ENCODE measurements at regions not wholly inside any gene's neighbourhood (a gene's known extent, or its start where the extent isn't known, plus 50 kb on each side); places are given as distances from the start of the nearest gene placed in this dataset.

GRCh38 chr4:120281581-120281980 is 214.9 kb upstream of the MAD2L1 start:
- Histone ChIP-seq H3K4me1 (ENCODE audit: insufficient read depth) (0 out of 2 replicates have a peak, but pooled peaks cover 3% of the 10 kb centered on the region), H3K79me2 (replicated peaks; ENCODE audit: insufficient read depth) (no peaks in the 10 kb centered on the region), H3K36me3 (ENCODE audit: insufficient read depth) (no peaks in the 10 kb centered on the region), H3F3A (replicated peaks; ENCODE audit: low read depth) (no peaks in the 10 kb centered on the region), H2AFZ (no peak overlapping the region), H3K27ac (ENCODE audit: low read depth) (no peak overlapping the region), H4K20me1 (replicated peaks; ENCODE audit: insufficient read depth) (no peaks in the 10 kb centered on the region), H3K4me3 (no peak overlapping the region), H3K9me2 (ENCODE audit: insufficient read depth) (no peaks in the 10 kb centered on the region), H3K4me2 (no peak overlapping the region), H3K27me3 (ENCODE audit: insufficient read depth) (no peaks in the 10 kb centered on the region)
- ATAC-seq (no peak), DNase-seq (ENCODE audit: low spot score) (no peak)
- Mint-ChIP-seq H3K27me3 (ENCODE audit: insufficient read depth, low read depth, poor library complexity) (no peaks in the 10 kb centered on the region), H3K4me3 (no peak overlapping the region), H3K36me3 (ENCODE audit: low read depth) (no peaks in the 10 kb centered on the region), H3K27ac (no peak overlapping the region), H3K4me1 (peaks cover 8% of the 10 kb centered on the region; the same call in 2 of the 3 replicates), H3K9me3 (no peaks in the 10 kb centered on the region)
- no peak for TF ChIP-seq CREB1 (CRISPR knock-in tag; IDR thresholded peaks at IDR 0.05; ENCODE audit: low read depth)

GRCh38 chr4:120277391-120277790 is 210.7 kb upstream of the MAD2L1 start:
- Mint-ChIP-seq H3K36me3 (ENCODE audit: low read depth) (no peaks in the 10 kb centered on the region), H3K9me3 (no peaks in the 10 kb centered on the region), H3K27me3 (ENCODE audit: insufficient read depth, low read depth, poor library complexity) (peaks cover 1% of the 10 kb centered on the region), H3K4me1 (peaks cover 8% of the 10 kb centered on the region; the same call in 2 of the 3 replicates), H3K27ac (0 out of 2 replicates have a peak overlapping the region, but pooled peaks have one; percentile 51), H3K4me3 (no peak overlapping the region)
- no peaks in the 10 kb centered on the region for H3F3A ChIP-seq (replicated peaks; ENCODE audit: low read depth)
- no peaks in the 10 kb centered on the region for H4K20me1 ChIP-seq (replicated peaks; ENCODE audit: insufficient read depth)
- no peaks in the 10 kb centered on the region for H3K79me2 ChIP-seq (replicated peaks; ENCODE audit: insufficient read depth)
- no peaks in the 10 kb centered on the region for H3K27me3 ChIP-seq (ENCODE audit: insufficient read depth)
- no peak for ATAC-seq
- H3K27ac ChIP-seq (ENCODE audit: low read depth) = no peak overlapping the region
- DNase-seq (ENCODE audit: low spot score) = no peak
- H3K4me1 ChIP-seq (ENCODE audit: insufficient read depth) = 0 out of 2 replicates have a peak, but pooled peaks cover 3% of the 10 kb centered on the region
- TF ChIP-seq JUNB (IDR thresholded peaks at IDR 0.05; ENCODE audit: unreplicated experiment) = no peak
- H2AFZ ChIP-seq = no peak overlapping the region; the same call in 1 of the 2 replicates
- H3K9me2 ChIP-seq (ENCODE audit: insufficient read depth) = no peaks in the 10 kb centered on the region
- no peak overlapping the region for H3K4me3 ChIP-seq
- H3K36me3 ChIP-seq (ENCODE audit: insufficient read depth) = no peaks in the 10 kb centered on the region
- no peak overlapping the region for H3K4me2 ChIP-seq

GRCh38 chr4:120266602-120267001 is 200.0 kb upstream of the MAD2L1 start:
- Histone ChIP-seq H3K79me2 (replicated peaks; ENCODE audit: insufficient read depth) (no peaks in the 10 kb centered on the region), H3F3A (replicated peaks; ENCODE audit: low read depth) (no peaks in the 10 kb centered on the region), H3K4me3 (no peak overlapping the region), H3K27me3 (ENCODE audit: insufficient read depth) (no peaks in the 10 kb centered on the region), H3K4me1 (ENCODE audit: insufficient read depth) (no peaks in the 10 kb centered on the region), H2AFZ (no peak overlapping the region), H3K4me2 (no peak overlapping the region), H3K27ac (ENCODE audit: low read depth) (no peak overlapping the region), H3K36me3 (ENCODE audit: insufficient read depth) (no peaks in the 10 kb centered on the region), H3K9me2 (ENCODE audit: insufficient read depth) (no peaks in the 10 kb centered on the region), H4K20me1 (replicated peaks; ENCODE audit: insufficient read depth) (no peaks in the 10 kb centered on the region)
- Mint-ChIP-seq H3K4me1 (peaks cover 5% of the 10 kb centered on the region; the same call in 2 of the 3 replicates), H3K36me3 (ENCODE audit: low read depth) (no peaks in the 10 kb centered on the region), H3K27ac (no peak overlapping the region; the same call in 1 of the 2 replicates), H3K9me3 (no peaks in the 10 kb centered on the region), H3K27me3 (ENCODE audit: insufficient read depth, low read depth, poor library complexity) (no peaks in the 10 kb centered on the region), H3K4me3 (no peak overlapping the region)
- DNase-seq (ENCODE audit: low spot score) = peak; percentile 25
- no peak for ATAC-seq
- TF ChIP-seq CTCF (conservative IDR thresholded peaks at IDR 0.05; ENCODE audit: low read depth in 2 of 2) = peak; percentile 23 to 29; a peak in 3 of 4 replicates
- TF ChIP-seq EZH2 (IDR thresholded peaks at IDR 0.05; ENCODE audit: low read depth, unreplicated experiment) = no peak
